ENCODE measurements at regions not wholly inside any gene's neighbourhood (a gene's known extent, or its start where the extent isn't known, plus 50 kb on each side); places are given as distances from the start of the nearest gene placed in this dataset.

- Histone ChIP-seq H3K79me2 (ENCODE audit: control insufficient read depth, insufficient read depth, low read length) (no peaks in the 10 kb centered on the region), H2AFZ (ENCODE audit: low read depth, low read length) (no peak overlapping the region), H3K27ac (ENCODE audit: insufficient read depth, low read depth, low read length) (no peak overlapping the region), H3K9me1 (replicated peaks; ENCODE audit: control insufficient read depth, extremely low read depth, insufficient read depth, low read length) (no peaks in the 10 kb centered on the region), H3K4me1 (ENCODE audit: control insufficient read depth, extremely low read depth, insufficient read depth, low read length) (peaks cover 15% of the 10 kb centered on the region), H3K36me3 (ENCODE audit: control insufficient read depth in 2 of 2, extremely low read depth in 1 of 2, insufficient read depth in 2 of 2, low read length in 2 of 2) (no peaks in the 10 kb centered on the region), H3K9ac (replicated peaks; ENCODE audit: extremely low read depth, insufficient read depth, low read length) (no peak overlapping the region), H3K4me2 (ENCODE audit: insufficient read depth, low read length) (no peak overlapping the region), H4K20me1 (replicated peaks; ENCODE audit: control insufficient read depth, extremely low read depth, insufficient read depth, low read length) (no peaks in the 10 kb centered on the region), H3K4me3 (replicated peaks in 1 of 3; ENCODE audit: insufficient read depth in 1 of 3, low read depth in 1 of 3, low read length in 3 of 3) (no peak overlapping the region), H3K27me3 (ENCODE audit: control insufficient read depth in 2 of 2, insufficient read depth in 2 of 2, low read length in 2 of 2) (no peaks in the 10 kb centered on the region), H3K9me3 (replicated peaks; ENCODE audit: control insufficient read depth, insufficient read depth, low read length) (no peaks in the 10 kb centered on the region)
- TF ChIP-seq EZH2 (IDR thresholded peaks at IDR 0.05; ENCODE audit: borderline replicate concordance, low read depth, low read length, severe bottlenecking) (no peak), GATA2 (IDR thresholded peaks at IDR 0.05; ENCODE audit: insufficient read depth, insufficient read length, low read depth, low read length) (no peak), FOS (IDR thresholded peaks at IDR 0.05; ENCODE audit: borderline replicate concordance, insufficient read depth, low read length) (no peak), POLR2AphosphoS5 (IDR thresholded peaks at IDR 0.05; ENCODE audit: insufficient read depth, low read depth, low read length) (no peak), CTCF (IDR thresholded peaks at IDR 0.05; ENCODE audit: extremely low read depth in 1 of 2, insufficient read depth in 1 of 2, low read depth in 1 of 2, low read length in 2 of 2) (no peak), MAX (IDR thresholded peaks at IDR 0.05; ENCODE audit: insufficient read depth, insufficient read length) (no peak), JUN (IDR thresholded peaks at IDR 0.05; ENCODE audit: borderline replicate concordance, insufficient read depth, insufficient read length, low read depth) (no peak), POLR2A (IDR thresholded peaks at IDR 0.05; ENCODE audit: low read depth, low read length) (no peak), MYC (IDR thresholded peaks at IDR 0.05; ENCODE audit: low read depth, low read length) (no peak)
- ChIA-PET POLR2A (no interaction called here), CTCF (interaction anchor here (12.1 kb wide), 1 partner anchor 214 kb away, joined by 120 read pairs; no protein-coding TSS in a partner anchor)
- no peak for DNase-seq (ENCODE audit: low read depth, low spot score)
- BruUV-seq (replicated peaks): no TSS peak
- FAIRE-seq: no peak
- dilution Hi-C loops (cut with MboI; ENCODE audit: extremely low pct_ligation_motif_present, low sequenced_read_pairs) (no loop called here), intact Hi-C loops (cut with micrococcal nuclease) (no loop called here)
These were observed 99.2 kb upstream of the LIFR start for GRCh38 chr5:38655691-38656090.
